MV-4-11 (cell line): ENCODE measurements at regions not wholly inside any gene's neighbourhood (a gene's known extent, or its start where the extent isn't known, plus 50 kb on each side); places are given as distances from the start of the nearest gene placed in this dataset.
A peak's percentile ranks its signal among the peaks of the same experiment; 100 is the strongest.

Source experiments
- DNase-seq: peaks from one replicate; lab custom pipeline; 2025; lab: John Stamatoyannopoulos, UW

GRCh38 chr22:49436056-49436455 is 391.6 kb downstream of the BRD1 start:
- DNase-seq = no peak

GRCh38 chr22:49435596-49435995 is 392.1 kb downstream of the BRD1 start:
- no peak for DNase-seq

- no peak for DNase-seq
These were observed 393.7 kb downstream of the BRD1 start for GRCh38 chr22:49433717-49434611.

GRCh38 chr22:49432897-49433443 is 394.7 kb downstream of the BRD1 start:
- no peak for DNase-seq

GRCh38 chr22:49432211-49432896 is 395.3 kb downstream of the BRD1 start:
- DNase-seq = no peak

GRCh38 chr22:49431551-49431950 is 396.1 kb downstream of the BRD1 start:
- DNase-seq = peak; percentile 71

GRCh38 chr22:49429066-49429465 is 398.6 kb downstream of the BRD1 start:
- no peak for DNase-seq

- no peak for DNase-seq
These were observed 399.7 kb downstream of the BRD1 start for GRCh38 chr22:49427941-49428340.

GRCh38 chr22:49427341-49427740 is 400.3 kb downstream of the BRD1 start:
- no peak for DNase-seq

- no peak for DNase-seq
These were observed 400.9 kb downstream of the BRD1 start for GRCh38 chr22:49426618-49427266.

- DNase-seq = no peak
These were observed 401.6 kb downstream of the BRD1 start for GRCh38 chr22:49426098-49426497.

- DNase-seq = no peak
These were observed 402.3 kb downstream of the BRD1 start for GRCh38 chr22:49425356-49425755.

GRCh38 chr22:49424893-49425270 is 402.8 kb downstream of the BRD1 start:
- no peak for DNase-seq

GRCh38 chr22:49423125-49423650 is 404.5 kb downstream of the BRD1 start:
- DNase-seq = no peak

- DNase-seq = no peak
These were observed 405.0 kb downstream of the BRD1 start for GRCh38 chr22:49422701-49423100.

GRCh38 chr22:49420651-49421050 is 407.0 kb downstream of the BRD1 start:
- no peak for DNase-seq

GRCh38 chr22:49419661-49420060 is 408.0 kb downstream of the BRD1 start:
- DNase-seq = no peak

GRCh38 chr22:49418943-49419342 is 408.7 kb downstream of the BRD1 start:
- no peak for DNase-seq

GRCh38 chr22:49418341-49418894 is 409.3 kb downstream of the BRD1 start:
- no peak for DNase-seq

GRCh38 chr22:49417833-49418232 is 409.8 kb downstream of the BRD1 start:
- DNase-seq = no peak

- no peak for DNase-seq
These were observed 410.3 kb downstream of the BRD1 start for GRCh38 chr22:49417326-49417725.
